ENCODE measurements at regions not wholly inside any gene's neighbourhood (a gene's known extent, or its start where the extent isn't known, plus 50 kb on each side); places are given as distances from the start of the nearest gene placed in this dataset.

DNA sequence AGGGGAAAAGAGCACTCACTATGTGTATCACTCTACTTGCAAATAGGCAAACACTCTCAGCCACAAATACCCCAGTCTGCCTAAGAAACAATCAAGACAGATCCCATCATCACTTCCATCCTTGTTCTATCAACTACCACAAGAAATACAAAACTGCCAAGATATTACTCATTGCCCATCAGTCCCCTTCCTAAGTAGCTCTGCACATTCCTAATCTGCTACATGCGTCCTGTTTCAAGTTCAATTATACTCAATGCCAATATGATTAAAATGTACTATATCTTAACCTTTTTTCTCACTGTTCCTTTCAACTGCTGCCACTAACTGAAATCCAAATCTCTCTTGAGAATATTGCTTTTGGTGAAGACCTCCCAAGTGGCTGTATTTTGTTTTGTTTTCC, 1688.4 kb downstream of the PLA2G4A start:
- DNase-seq (ENCODE audit: low spot score) = no peak
- Histone ChIP-seq H3K36me3 (ENCODE audit: control insufficient read depth in 4 of 4, insufficient read depth in 3 of 4, low read depth in 1 of 4, low read length in 3 of 4) (no peaks in the 10 kb centered on the region), H3K4me1 (ENCODE audit: control insufficient read depth in 4 of 4, insufficient read depth in 4 of 4, low read length in 3 of 4) (no peaks in the 10 kb centered on the region), H3K4me3 (ENCODE audit: low read depth in 1 of 3, low read length in 3 of 3) (no peak overlapping the region), H3K9ac (ENCODE audit: low read depth in 1 of 2, low read length in 2 of 2) (no peak overlapping the region), H3K9me3 (ENCODE audit: control insufficient read depth in 4 of 4, low read length in 3 of 4) (no peaks in the 10 kb centered on the region), H3K27me3 (ENCODE audit: control insufficient read depth in 4 of 4, insufficient read depth in 4 of 4, low read length in 3 of 4) (no peaks in the 10 kb centered on the region), H3K27ac (ENCODE audit: low read depth in 1 of 2, low read length in 2 of 2) (no peak overlapping the region)
- TF ChIP-seq RXRA (IDR thresholded peaks at IDR 0.05) (no peak), TAF1 (conservative IDR thresholded peaks at IDR 0.05) (no peak), EGR1 (IDR thresholded peaks at IDR 0.05; ENCODE audit: low read depth in 2 of 2) (no peak), GABPA (IDR thresholded peaks at IDR 0.05 in 1 of 2, conservative IDR thresholded peaks at IDR 0.05 in 1 of 2) (no peak), NR2F2 (IDR thresholded peaks at IDR 0.05) (no peak), ATF3 (IDR thresholded peaks at IDR 0.05) (no peak), YY1 (IDR thresholded peaks at IDR 0.05) (no peak), JUND (IDR thresholded peaks at IDR 0.05) (no peak), HNF4G (IDR thresholded peaks at IDR 0.05) (no peak), RAD21 (IDR thresholded peaks at IDR 0.05) (no peak)
- 66% methylated on average over 1 of the region's 1 CpG for WGBS

DNA sequence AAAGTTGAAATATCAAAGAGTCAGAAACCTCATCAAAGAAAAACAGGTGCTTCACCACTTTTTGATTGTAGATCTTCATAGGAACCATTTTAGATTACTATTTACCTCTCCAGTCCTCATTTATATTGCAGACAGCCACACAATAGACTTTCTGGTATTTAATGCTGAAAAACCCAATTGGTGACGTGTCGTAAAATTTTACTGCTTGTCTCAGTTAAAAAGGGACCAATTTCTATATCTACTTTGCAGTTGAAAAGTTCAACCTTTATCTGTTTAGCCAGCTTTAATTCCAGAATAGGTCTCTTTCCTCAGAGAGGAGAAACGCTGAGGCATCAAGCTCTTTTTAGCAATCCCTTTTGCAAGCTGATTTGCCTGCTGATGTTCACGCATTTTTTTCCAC, 1722.4 kb downstream of the PLA2G4A start:
- Histone ChIP-seq H3K36me3 (ENCODE audit: control insufficient read depth in 4 of 4, insufficient read depth in 3 of 4, low read depth in 1 of 4, low read length in 3 of 4) (no peaks in the 10 kb centered on the region), H3K9me3 (ENCODE audit: control insufficient read depth in 4 of 4, low read length in 3 of 4) (no peaks in the 10 kb centered on the region), H3K4me1 (ENCODE audit: control insufficient read depth in 4 of 4, insufficient read depth in 4 of 4, low read length in 3 of 4) (no peaks in the 10 kb centered on the region), H3K4me3 (ENCODE audit: low read depth in 1 of 3, low read length in 3 of 3) (no peak overlapping the region), H3K27ac (ENCODE audit: low read depth in 1 of 2, low read length in 2 of 2) (no peak overlapping the region), H3K9ac (ENCODE audit: low read depth in 1 of 2, low read length in 2 of 2) (no peak overlapping the region), H3K27me3 (ENCODE audit: control insufficient read depth in 4 of 4, insufficient read depth in 4 of 4, low read length in 3 of 4) (no peaks in the 10 kb centered on the region)
- TF ChIP-seq ATF3 (IDR thresholded peaks at IDR 0.05) (no peak), RAD21 (IDR thresholded peaks at IDR 0.05) (no peak), HNF4G (IDR thresholded peaks at IDR 0.05) (no peak), NR2F2 (IDR thresholded peaks at IDR 0.05) (no peak), TAF1 (conservative IDR thresholded peaks at IDR 0.05) (no peak)
- TF ChIP-seq, protein P1, sequence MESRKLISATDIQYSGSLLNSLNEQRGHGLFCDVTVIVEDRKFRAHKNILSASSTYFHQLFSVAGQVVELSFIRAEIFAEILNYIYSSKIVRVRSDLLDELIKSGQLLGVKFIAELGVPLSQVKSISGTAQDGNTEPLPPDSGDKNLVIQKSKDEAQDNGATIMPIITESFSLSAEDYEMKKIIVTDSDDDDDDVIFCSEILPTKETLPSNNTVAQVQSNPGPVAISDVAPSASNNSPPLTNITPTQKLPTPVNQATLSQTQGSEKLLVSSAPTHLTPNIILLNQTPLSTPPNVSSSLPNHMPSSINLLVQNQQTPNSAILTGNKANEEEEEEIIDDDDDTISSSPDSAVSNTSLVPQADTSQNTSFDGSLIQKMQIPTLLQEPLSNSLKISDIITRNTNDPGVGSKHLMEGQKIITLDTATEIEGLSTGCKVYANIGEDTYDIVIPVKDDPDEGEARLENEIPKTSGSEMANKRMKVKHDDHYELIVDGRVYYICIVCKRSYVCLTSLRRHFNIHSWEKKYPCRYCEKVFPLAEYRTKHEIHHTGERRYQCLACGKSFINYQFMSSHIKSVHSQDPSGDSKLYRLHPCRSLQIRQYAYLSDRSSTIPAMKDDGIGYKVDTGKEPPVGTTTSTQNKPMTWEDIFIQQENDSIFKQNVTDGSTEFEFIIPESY (IDR thresholded peaks at IDR 0.05) = no peak
- DNase-seq (ENCODE audit: low spot score) = no peak
- 51% methylated on average over 4 of the region's 4 CpGs for WGBS

- no peaks in the 10 kb centered on the region for H3K4me1 ChIP-seq (ENCODE audit: control insufficient read depth in 4 of 4, insufficient read depth in 4 of 4, low read length in 3 of 4)
- no peak overlapping the region for H3K27ac ChIP-seq (ENCODE audit: low read depth in 1 of 2, low read length in 2 of 2)
- no peak overlapping the region for H3K9ac ChIP-seq (ENCODE audit: low read depth in 1 of 2, low read length in 2 of 2)
- H3K9me3 ChIP-seq (ENCODE audit: control insufficient read depth in 4 of 4, low read length in 3 of 4) = no peaks in the 10 kb centered on the region
- no peaks in the 10 kb centered on the region for H3K36me3 ChIP-seq (ENCODE audit: control insufficient read depth in 4 of 4, insufficient read depth in 3 of 4, low read depth in 1 of 4, low read length in 3 of 4)
- no peak for TF ChIP-seq HNF4A (conservative IDR thresholded peaks at IDR 0.05)
- no peak for TF ChIP-seq FOXA2 (IDR thresholded peaks at IDR 0.05)
- no peak for TF ChIP-seq EGR1 (IDR thresholded peaks at IDR 0.05; ENCODE audit: low read depth in 2 of 2)
- TF ChIP-seq HNF4G (IDR thresholded peaks at IDR 0.05) = no peak
- no peak for TF ChIP-seq YY1 (IDR thresholded peaks at IDR 0.05)
- TF ChIP-seq, protein P1 (IDR thresholded peaks at IDR 0.05) = no peak
- no peak for TF ChIP-seq RXRA (IDR thresholded peaks at IDR 0.05)
- no peak for TF ChIP-seq CTCF (IDR thresholded peaks at IDR 0.05; ENCODE audit: low read depth, low read length, missing input control)
- TF ChIP-seq REST (IDR thresholded peaks at IDR 0.05) = no peak
- TF ChIP-seq GABPA (IDR thresholded peaks at IDR 0.05 in 1 of 2, conservative IDR thresholded peaks at IDR 0.05 in 1 of 2) = no peak
- TF ChIP-seq ATF3 (IDR thresholded peaks at IDR 0.05) = no peak
- TF ChIP-seq FOXA1 (IDR thresholded peaks at IDR 0.05) = no peak
- no peak for DNase-seq (ENCODE audit: low spot score)
- H3K4me3 ChIP-seq (ENCODE audit: low read depth in 1 of 3, low read length in 3 of 3) = no peak overlapping the region
- no peaks in the 10 kb centered on the region for H3K27me3 ChIP-seq (ENCODE audit: control insufficient read depth in 4 of 4, insufficient read depth in 4 of 4, low read length in 3 of 4)
These were observed 1728.3 kb downstream of the PLA2G4A start for GRCh38 chr1:188557053-188557452.

All from liver (tissue), 8 donors.